ENCODE measurements at regions not wholly inside any gene's neighbourhood (a gene's known extent, or its start where the extent isn't known, plus 50 kb on each side); places are given as distances from the start of the nearest gene placed in this dataset.

DNA sequence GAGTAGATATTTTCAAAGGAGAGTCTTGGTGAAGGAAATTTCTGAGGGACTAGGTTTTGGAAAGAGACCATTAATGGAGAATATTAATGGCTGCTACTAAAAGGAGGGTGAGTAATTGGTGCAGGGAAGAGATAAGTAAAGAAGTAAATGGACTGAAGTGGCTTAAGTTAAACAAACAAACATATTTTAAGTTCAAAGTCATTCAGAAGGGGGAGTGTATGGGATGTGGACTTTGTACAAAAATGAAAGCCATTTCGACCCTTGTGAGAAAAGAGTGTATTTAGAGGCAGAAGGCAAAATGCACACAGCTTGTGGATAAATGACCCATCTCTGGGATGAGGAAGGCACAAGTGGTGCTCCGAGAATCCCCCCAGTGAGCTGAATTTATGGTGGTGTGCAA is 171.7 kb downstream of the BACH1 start:
- WGBS, 2 experiments (ENCODE audit: extremely low coverage in 1 of 2, insufficient coverage in 1 of 2, insufficient read length in 1 of 2, insufficient replicate concordance in 2 of 2, low coverage in 1 of 2, low lambda C conversion rate in 2 of 2, missing lambda C conversion rate in 1 of 2): 92% methylated on average over 2 of the region's 2 CpGs; no CpG with 5 or more reads in 1 of the 2 experiments
- no peaks in the 10 kb centered on the region for H3K4me1 ChIP-seq (replicated peaks in 1 of 4; ENCODE audit: control insufficient read depth in 3 of 4, insufficient read depth in 4 of 4, low read length in 3 of 4)
- TF ChIP-seq SP4 (IDR thresholded peaks at IDR 0.05; ENCODE audit: low read length) (no peak), GABPA (IDR thresholded peaks at IDR 0.05; ENCODE audit: borderline replicate concordance, insufficient read depth, low read length) (no peak), HDAC2 (IDR thresholded peaks at IDR 0.05; ENCODE audit: borderline replicate concordance in 1 of 2, low read depth in 2 of 2, low read length in 2 of 2) (no peak), KDM4A (IDR thresholded peaks at IDR 0.05; ENCODE audit: low read depth, low read length, severe bottlenecking) (no peak), FOSL1 (IDR thresholded peaks at IDR 0.05; ENCODE audit: insufficient read depth, low read depth, low read length) (no peak), BRCA1 (IDR thresholded peaks at IDR 0.05; ENCODE audit: low read depth, low read length) (no peak), POLR2AphosphoS5 (IDR thresholded peaks at IDR 0.05; ENCODE audit: low read depth, low read length) (no peak), EZH2 (IDR thresholded peaks at IDR 0.05; ENCODE audit: low read depth, low read length, severe bottlenecking) (no peak)
- TF ChIP-seq, protein P1, sequence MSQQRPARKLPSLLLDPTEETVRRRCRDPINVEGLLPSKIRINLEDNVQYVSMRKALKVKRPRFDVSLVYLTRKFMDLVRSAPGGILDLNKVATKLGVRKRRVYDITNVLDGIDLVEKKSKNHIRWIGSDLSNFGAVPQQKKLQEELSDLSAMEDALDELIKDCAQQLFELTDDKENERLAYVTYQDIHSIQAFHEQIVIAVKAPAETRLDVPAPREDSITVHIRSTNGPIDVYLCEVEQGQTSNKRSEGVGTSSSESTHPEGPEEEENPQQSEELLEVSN (IDR thresholded peaks at IDR 0.05): no peak
- TF ChIP-seq, protein P2, sequence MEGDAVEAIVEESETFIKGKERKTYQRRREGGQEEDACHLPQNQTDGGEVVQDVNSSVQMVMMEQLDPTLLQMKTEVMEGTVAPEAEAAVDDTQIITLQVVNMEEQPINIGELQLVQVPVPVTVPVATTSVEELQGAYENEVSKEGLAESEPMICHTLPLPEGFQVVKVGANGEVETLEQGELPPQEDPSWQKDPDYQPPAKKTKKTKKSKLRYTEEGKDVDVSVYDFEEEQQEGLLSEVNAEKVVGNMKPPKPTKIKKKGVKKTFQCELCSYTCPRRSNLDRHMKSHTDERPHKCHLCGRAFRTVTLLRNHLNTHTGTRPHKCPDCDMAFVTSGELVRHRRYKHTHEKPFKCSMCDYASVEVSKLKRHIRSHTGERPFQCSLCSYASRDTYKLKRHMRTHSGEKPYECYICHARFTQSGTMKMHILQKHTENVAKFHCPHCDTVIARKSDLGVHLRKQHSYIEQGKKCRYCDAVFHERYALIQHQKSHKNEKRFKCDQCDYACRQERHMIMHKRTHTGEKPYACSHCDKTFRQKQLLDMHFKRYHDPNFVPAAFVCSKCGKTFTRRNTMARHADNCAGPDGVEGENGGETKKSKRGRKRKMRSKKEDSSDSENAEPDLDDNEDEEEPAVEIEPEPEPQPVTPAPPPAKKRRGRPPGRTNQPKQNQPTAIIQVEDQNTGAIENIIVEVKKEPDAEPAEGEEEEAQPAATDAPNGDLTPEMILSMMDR (IDR thresholded peaks at IDR 0.05; ENCODE audit: control extremely low read depth in 1 of 3, insufficient read depth in 1 of 3, low read depth in 1 of 3, low read length in 3 of 3): no peak
- TF ChIP-seq, protein P3, sequence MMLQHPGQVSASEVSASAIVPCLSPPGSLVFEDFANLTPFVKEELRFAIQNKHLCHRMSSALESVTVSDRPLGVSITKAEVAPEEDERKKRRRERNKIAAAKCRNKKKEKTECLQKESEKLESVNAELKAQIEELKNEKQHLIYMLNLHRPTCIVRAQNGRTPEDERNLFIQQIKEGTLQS (IDR thresholded peaks at IDR 0.05; ENCODE audit: insufficient read depth, low read depth, low read length): no peak

More for the DNA sequence above, 171.7 kb downstream of the BACH1 start:
- ChIA-PET POLR2A (ENCODE audit: partially characterized antibody) (no interaction called here), CTCF (ENCODE audit: partially characterized antibody) (no interaction called here)
- Histone ChIP-seq H4K91ac (replicated peaks; ENCODE audit: insufficient read length, low read length) (no peak overlapping the region), H2BK5ac (ENCODE audit: low read depth, low read length) (no peak overlapping the region), H3K9me3 (ENCODE audit: insufficient read depth in 2 of 2, low read depth in 1 of 2, low read length in 1 of 2) (no peaks in the 10 kb centered on the region), H3K4me2 (ENCODE audit: insufficient read depth in 1 of 2, low read depth in 2 of 2, low read length in 2 of 2) (no peak overlapping the region), H3K36me3 (ENCODE audit: control insufficient read depth in 2 of 4, insufficient read depth in 4 of 4, low read length in 3 of 4) (no peaks in the 10 kb centered on the region), H2AK5ac (ENCODE audit: low read depth, low read length) (no peak overlapping the region), H3K27me3 (replicated peaks in 1 of 4; ENCODE audit: control insufficient read depth in 3 of 4, extremely low read depth in 1 of 4, insufficient read depth in 3 of 4, low read length in 3 of 4) (no peaks in the 10 kb centered on the region), H3K4ac (replicated peaks; ENCODE audit: insufficient read length, low read depth, low read length) (no peak overlapping the region), H3K23ac (ENCODE audit: insufficient read length) (no peak overlapping the region), H2BK20ac (ENCODE audit: low read length) (no peak overlapping the region), H3K14ac (ENCODE audit: insufficient read length) (no peak overlapping the region), H2BK120ac (replicated peaks; ENCODE audit: low read depth, low read length) (no peak overlapping the region), H3K18ac (ENCODE audit: extremely low read depth, low read length) (no peak overlapping the region), H2BK15ac (ENCODE audit: low read length) (no peak overlapping the region), H2BK12ac (ENCODE audit: low read depth, low read length) (no peak overlapping the region), H3K79me1 (ENCODE audit: low read depth, low read length) (no peaks in the 10 kb centered on the region), H4K5ac (ENCODE audit: insufficient read length, low read depth, low read length) (no peak overlapping the region), H3K4me3 (ENCODE audit: extremely low read depth in 1 of 4, insufficient read depth in 2 of 4, low read depth in 3 of 4, low read length in 4 of 4) (no peak overlapping the region), H3K56ac (replicated peaks; ENCODE audit: insufficient read length, low read depth, low read length) (no peak overlapping the region), H4K20me1 (replicated peaks in 1 of 2; ENCODE audit: control insufficient read depth in 1 of 2, insufficient read depth in 2 of 2, low read length in 2 of 2) (no peaks in the 10 kb centered on the region), H2AFZ (ENCODE audit: low read length) (no peak overlapping the region), H4K8ac (ENCODE audit: extremely low read depth, insufficient read depth, low read length) (no peak overlapping the region), H3K27ac (ENCODE audit: low read depth, low read length) (no peak overlapping the region), H3K23me2 (ENCODE audit: low read depth, low read length) (no peaks in the 10 kb centered on the region; the same call in 1 of the 2 replicates), H3K79me2 (ENCODE audit: control insufficient read depth in 1 of 2, insufficient read depth in 2 of 2, low read length in 2 of 2) (no peaks in the 10 kb centered on the region), H3K9ac (replicated peaks in 1 of 4; ENCODE audit: extremely low read depth in 1 of 4, low read depth in 3 of 4, low read length in 3 of 4) (no peak overlapping the region)
- no peak for DNase-seq (ENCODE audit: low read depth in 1 of 2, low spot score in 2 of 2)
- no peak for FAIRE-seq

Data from H1 (cell line).